ENCODE measurements at regions not wholly inside any gene's neighbourhood (a gene's known extent, or its start where the extent isn't known, plus 50 kb on each side); places are given as distances from the start of the nearest gene placed in this dataset.

DNA sequence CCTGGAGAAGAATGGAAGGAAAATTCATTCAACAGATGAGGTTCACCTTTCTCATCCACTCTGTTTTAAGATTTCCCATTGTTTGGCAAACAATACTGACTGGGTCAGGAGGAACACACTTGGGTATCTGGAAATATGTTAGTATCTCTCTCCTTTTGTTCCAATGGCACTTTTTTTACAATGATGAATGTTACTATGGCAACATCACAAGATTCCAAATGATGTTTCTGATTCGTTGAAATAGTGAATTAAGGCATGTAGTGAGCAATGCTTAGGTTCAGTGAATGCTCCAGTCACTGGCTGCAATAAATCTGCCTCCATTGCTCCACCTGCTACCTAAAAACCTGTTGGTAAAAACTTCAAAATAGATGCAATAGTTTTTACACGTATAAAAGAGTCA, 392.8 kb downstream of the DNAH5 start:
- WGBS: 38% methylated on average over 2 of the region's 2 CpGs
- Histone ChIP-seq H3K36me3 (no peaks in the 10 kb centered on the region), H3K27ac (no peak overlapping the region), H3K27me3 (no peaks in the 10 kb centered on the region), H3K4me3 (no peak overlapping the region), H3K4me1 (no peaks in the 10 kb centered on the region), H3K9me3 (no peaks in the 10 kb centered on the region)
- DNase-seq (ENCODE audit: low spot score in 2 of 2): no peak
- no peak for TF ChIP-seq EP300 (IDR thresholded peaks at IDR 0.05)

DNA sequence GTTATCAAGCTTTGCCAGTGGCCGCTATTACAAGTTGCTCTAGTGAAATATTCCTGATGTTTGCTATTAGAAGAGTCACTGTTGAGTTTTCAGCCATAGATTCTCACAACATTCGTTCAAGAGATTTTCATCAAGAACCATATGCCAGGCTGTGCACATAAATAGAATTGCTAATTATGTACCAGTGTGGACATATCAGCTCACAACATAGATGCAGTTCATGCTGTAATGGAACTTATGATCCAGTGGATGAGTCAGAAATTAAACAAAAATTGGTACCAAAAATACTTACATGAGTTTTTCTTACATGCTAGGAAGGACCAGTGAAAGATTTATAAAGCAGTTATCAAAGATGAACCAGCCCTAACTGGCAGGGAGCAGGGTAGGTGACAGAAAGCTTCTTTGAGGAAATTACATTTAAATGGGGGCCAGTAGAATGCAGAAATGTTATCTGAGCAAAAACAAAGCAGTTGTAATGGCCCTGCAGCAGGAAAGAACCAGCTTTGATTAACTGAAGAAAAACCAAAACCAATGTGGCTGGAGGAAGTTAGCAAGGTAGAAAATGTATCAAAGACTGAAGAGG, 404.2 kb downstream of the DNAH5 start:
- TF ChIP-seq EP300 (IDR thresholded peaks at IDR 0.05) (no peak), POLR2A (IDR thresholded peaks at IDR 0.05) (no peak), POLR2AphosphoS5 (IDR thresholded peaks at IDR 0.05) (no peak)
- TF ChIP-seq, protein P1, sequence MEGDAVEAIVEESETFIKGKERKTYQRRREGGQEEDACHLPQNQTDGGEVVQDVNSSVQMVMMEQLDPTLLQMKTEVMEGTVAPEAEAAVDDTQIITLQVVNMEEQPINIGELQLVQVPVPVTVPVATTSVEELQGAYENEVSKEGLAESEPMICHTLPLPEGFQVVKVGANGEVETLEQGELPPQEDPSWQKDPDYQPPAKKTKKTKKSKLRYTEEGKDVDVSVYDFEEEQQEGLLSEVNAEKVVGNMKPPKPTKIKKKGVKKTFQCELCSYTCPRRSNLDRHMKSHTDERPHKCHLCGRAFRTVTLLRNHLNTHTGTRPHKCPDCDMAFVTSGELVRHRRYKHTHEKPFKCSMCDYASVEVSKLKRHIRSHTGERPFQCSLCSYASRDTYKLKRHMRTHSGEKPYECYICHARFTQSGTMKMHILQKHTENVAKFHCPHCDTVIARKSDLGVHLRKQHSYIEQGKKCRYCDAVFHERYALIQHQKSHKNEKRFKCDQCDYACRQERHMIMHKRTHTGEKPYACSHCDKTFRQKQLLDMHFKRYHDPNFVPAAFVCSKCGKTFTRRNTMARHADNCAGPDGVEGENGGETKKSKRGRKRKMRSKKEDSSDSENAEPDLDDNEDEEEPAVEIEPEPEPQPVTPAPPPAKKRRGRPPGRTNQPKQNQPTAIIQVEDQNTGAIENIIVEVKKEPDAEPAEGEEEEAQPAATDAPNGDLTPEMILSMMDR (IDR thresholded peaks at IDR 0.05): no peak

DNA sequence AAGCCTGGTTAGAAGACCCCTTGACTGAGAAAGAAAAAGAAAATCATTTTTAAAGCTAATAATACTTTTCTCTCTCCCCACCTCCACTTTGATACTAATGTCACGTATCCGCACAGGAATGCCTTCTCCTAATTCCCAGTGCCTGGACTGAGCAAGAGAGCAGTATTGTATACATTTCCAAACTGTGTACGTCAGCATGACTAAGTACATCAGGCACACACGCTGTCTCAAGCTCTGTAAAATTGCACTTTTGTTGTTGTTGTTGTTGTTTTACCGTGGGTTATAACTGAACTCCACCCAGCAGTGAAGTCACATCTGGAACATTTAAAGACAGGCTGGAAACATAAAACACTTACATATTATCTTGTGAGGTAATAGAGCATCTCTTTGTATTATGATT, 407.6 kb downstream of the DNAH5 start:
- H3K36me3 ChIP-seq: no peaks in the 10 kb centered on the region
- WGBS: 76% methylated on average over 5 of the region's 5 CpGs
- no peaks in the 10 kb centered on the region for H3K27me3 ChIP-seq
- no peaks in the 10 kb centered on the region for H3K9me3 ChIP-seq
- H3K4me3 ChIP-seq: no peak overlapping the region
- DNase-seq (ENCODE audit: low spot score in 2 of 2): no peak
- no peak for TF ChIP-seq POLR2AphosphoS5 (IDR thresholded peaks at IDR 0.05)
- TF ChIP-seq POLR2A (IDR thresholded peaks at IDR 0.05): no peak
- TF ChIP-seq, protein P1 (IDR thresholded peaks at IDR 0.05): no peak
- TF ChIP-seq EP300 (IDR thresholded peaks at IDR 0.05): no peak
- no peaks in the 10 kb centered on the region for H3K4me1 ChIP-seq
- H3K27ac ChIP-seq: no peak overlapping the region

More for the DNA sequence above, 404.2 kb downstream of the DNAH5 start:
- no peaks in the 10 kb centered on the region for H3K4me1 ChIP-seq
- DNase-seq (ENCODE audit: low spot score in 2 of 2): no peak
- no peak overlapping the region for H3K27ac ChIP-seq
- peaks cover 5% of the 10 kb centered on the region for H3K9me3 ChIP-seq
- no peaks in the 10 kb centered on the region for H3K36me3 ChIP-seq
- no peaks in the 10 kb centered on the region for H3K27me3 ChIP-seq
- 66% methylated on average over 2 of the region's 2 CpGs for WGBS
- H3K4me3 ChIP-seq: no peak overlapping the region

DNA sequence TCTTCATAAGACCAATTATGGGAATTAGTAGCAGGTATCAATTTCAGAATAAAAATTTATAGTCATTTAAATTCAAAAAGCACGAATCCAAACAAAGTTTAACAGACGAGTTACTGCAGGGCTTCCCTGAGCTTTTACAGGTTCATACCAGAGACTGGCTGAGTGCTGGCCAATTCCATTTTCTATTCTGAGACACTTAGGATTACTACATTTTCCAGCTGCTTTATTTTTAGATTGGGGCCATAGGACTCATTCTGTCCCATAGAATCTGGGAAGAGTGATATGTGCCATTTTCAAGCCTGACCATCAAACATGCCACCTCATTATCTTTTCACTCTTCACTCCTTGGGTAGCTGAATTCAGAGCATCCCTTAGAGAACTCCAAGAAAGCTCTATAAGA, 410.7 kb downstream of the DNAH5 start:
- no peak overlapping the region for H3K27ac ChIP-seq
- WGBS: 66% methylated on average over 2 of the region's 2 CpGs
- no peaks in the 10 kb centered on the region for H3K27me3 ChIP-seq
- TF ChIP-seq POLR2AphosphoS5 (IDR thresholded peaks at IDR 0.05): no peak
- TF ChIP-seq POLR2A (IDR thresholded peaks at IDR 0.05): no peak
- TF ChIP-seq EP300 (IDR thresholded peaks at IDR 0.05): no peak
- TF ChIP-seq, protein P1 (IDR thresholded peaks at IDR 0.05): no peak
- H3K4me1 ChIP-seq: no peaks in the 10 kb centered on the region
- H3K4me3 ChIP-seq: no peak overlapping the region
- no peak for DNase-seq (ENCODE audit: low spot score in 2 of 2)
- no peaks in the 10 kb centered on the region for H3K36me3 ChIP-seq
- no peaks in the 10 kb centered on the region for H3K9me3 ChIP-seq

DNA sequence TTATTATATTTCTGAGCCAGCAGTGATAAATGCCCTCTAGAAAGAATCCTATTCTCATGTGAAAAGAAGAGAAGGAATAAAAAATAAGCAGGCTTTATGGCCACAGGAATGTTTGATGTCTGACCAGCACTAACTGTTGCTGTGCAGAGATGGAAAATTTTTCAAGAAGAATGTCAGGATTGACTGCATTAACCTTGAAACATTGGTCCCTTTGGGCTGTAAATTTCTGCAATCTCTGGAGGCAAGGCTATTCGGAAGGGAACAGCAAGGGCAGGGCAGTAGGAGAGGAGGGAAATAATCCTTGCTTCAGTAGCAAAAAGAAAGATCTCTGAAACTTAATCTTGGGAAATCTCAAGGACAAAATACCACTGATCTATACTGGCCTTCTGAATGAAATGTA, 415.2 kb downstream of the DNAH5 start:
- Histone ChIP-seq H3K27me3 (no peaks in the 10 kb centered on the region), H3K9me3 (no peaks in the 10 kb centered on the region), H3K4me1 (no peaks in the 10 kb centered on the region), H3K36me3 (no peaks in the 10 kb centered on the region), H3K4me3 (no peak overlapping the region), H3K27ac (no peak overlapping the region)
- TF ChIP-seq, protein P1 (IDR thresholded peaks at IDR 0.05): no peak
- TF ChIP-seq POLR2A (IDR thresholded peaks at IDR 0.05) (no peak), EP300 (IDR thresholded peaks at IDR 0.05) (no peak), POLR2AphosphoS5 (IDR thresholded peaks at IDR 0.05) (no peak)
- DNase-seq (ENCODE audit: low spot score in 2 of 2): no peak
- WGBS: 30% methylated on average over 1 of the region's 1 CpG

DNA sequence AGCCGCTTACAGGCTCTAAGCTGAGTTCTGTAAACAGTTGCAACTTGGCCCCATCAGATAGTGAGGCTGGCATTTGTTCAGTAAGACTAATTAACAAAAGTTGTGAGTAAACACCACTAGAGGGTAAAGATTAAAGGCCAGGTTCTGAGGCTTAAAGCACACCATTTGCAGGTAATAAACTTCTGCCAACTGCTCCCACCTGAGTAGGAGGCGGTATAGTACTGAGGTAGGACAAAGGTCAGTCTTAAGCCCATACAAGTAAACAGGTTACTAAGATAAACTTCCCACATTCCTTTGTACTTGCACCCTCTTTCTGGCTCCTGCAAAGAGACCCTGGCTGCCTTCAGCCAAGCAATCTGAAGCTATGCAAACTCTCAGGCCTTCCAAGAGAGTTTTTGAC, 419.6 kb downstream of the DNAH5 start:
- 85% methylated on average over 2 of the region's 2 CpGs for WGBS
- Histone ChIP-seq H3K9me3 (no peaks in the 10 kb centered on the region), H3K27ac (no peak overlapping the region), H3K4me3 (no peak overlapping the region), H3K4me1 (no peaks in the 10 kb centered on the region), H3K27me3 (no peaks in the 10 kb centered on the region), H3K36me3 (no peaks in the 10 kb centered on the region)
- no peak for DNase-seq (ENCODE audit: low spot score in 2 of 2)
- TF ChIP-seq POLR2A (IDR thresholded peaks at IDR 0.05) (no peak), EP300 (IDR thresholded peaks at IDR 0.05) (no peak), POLR2AphosphoS5 (IDR thresholded peaks at IDR 0.05) (no peak)
- TF ChIP-seq, protein P1 (IDR thresholded peaks at IDR 0.05): no peak
